Mesenchymal stem cell (in vitro differentiated cells and primary cell): ENCODE measurements at regions not wholly inside any gene's neighbourhood (a gene's known extent, or its start where the extent isn't known, plus 50 kb on each side); places are given as distances from the start of the nearest gene placed in this dataset. TPM values are rescaled to one million over a fixed set of nuclear protein-coding genes. Genes with fewer than 3 reads are reported as not detected.

ENCODE experiments used
- small RNA-seq: library from polyadenylated mRNA; stranded (forward); fragments of <200 nt; extraction: miRNeasy Mini kit (QIAGEN cat#:217004); gene quantifications from one replicate; pipeline ENCODE3, GENCODE V24; 2013; ENCODE audit warnings: low read depth

Small RNA genes in the stretch of these regions (small RNA-seq; reads per million reads assigned to genes)
- not detected for gene RN7SKP167
